Panc1 (cell line): ENCODE measurements at regions not wholly inside any gene's neighbourhood (a gene's known extent, or its start where the extent isn't known, plus 50 kb on each side); places are given as distances from the start of the nearest gene placed in this dataset.

Experiments
- ATAC-seq: fragments of 200-7000 bp; cut with Tn5 transposase; 2 replicates; pipeline ENCODE4 v1.9.1; 2020; ENCODE audit warnings: mild to moderate bottlenecking, moderate library complexity
- BruUV-seq: library from RNA; stranded (reverse); fragments of 400-500 nt; replicated peaks from 2 replicates; lab custom pipeline; 2021; lab: Mats Ljungman, UMichigan
- CTCF ChIA-PET: fragments of 300-600 bp; sonication (Branson Sonifier 250); formaldehyde crosslinking; loops from one replicate; lab custom pipeline; 2022; ENCODE audit warnings: antibody characterized with exemption; lab: Charles Lee
- POLR2A ChIA-PET: fragments of 300-600 bp; sonication (Branson Sonifier 250); formaldehyde crosslinking; loops from one replicate; lab custom pipeline; 2022; ENCODE audit warnings: antibody characterized with exemption; lab: Charles Lee
- DNase-seq: peaks from one replicate; pipeline ENCODE4 v3.0.0-alpha.2; 2010; ENCODE audit warnings: low read depth, low spot score
- H3K27ac ChIP-seq: 2 replicates; pipeline ENCODE4 v1.5.1; 2011; ENCODE audit warnings: mild to moderate bottlenecking, low read length, inconsistent platforms
- H3K27me3 ChIP-seq: fragments of 200-500 bp; sonication (Bioruptor generic); 2 replicates; pipeline ENCODE4 v1.6.0; 2014; ENCODE audit warnings: low read length, inconsistent platforms; ENCODE audit not compliant: control insufficient read depth, insufficient read depth
- H3K36me3 ChIP-seq: fragments of 200-500 bp; sonication (Bioruptor generic); 2 replicates; pipeline ENCODE4 v1.5.1; 2014; ENCODE audit warnings: inconsistent platforms, mild to moderate bottlenecking, low read length, moderate library complexity; ENCODE audit not compliant: control insufficient read depth, insufficient read depth
- H3K4me1 ChIP-seq: 2 replicates; pipeline ENCODE4 v1.5.1; 2011; ENCODE audit warnings: inconsistent platforms, mild to moderate bottlenecking, low read length, moderate library complexity; ENCODE audit not compliant: control insufficient read depth, insufficient read depth
- H3K4me3 ChIP-seq, 2 experiments: 2 replicates each; pipeline ENCODE4 v1.5.1; 2011 to 2012; ENCODE audit warnings: low read depth in 2 of 2, low read length in 2 of 2, mild to moderate bottlenecking in 2 of 2, inconsistent platforms in 1 of 2, moderate library complexity in 1 of 2
- H3K9me3 ChIP-seq: fragments of 200-500 bp; sonication (Bioruptor generic); 2 replicates; pipeline ENCODE4 v1.5.1; 2014; ENCODE audit warnings: low read depth, mild to moderate bottlenecking, inconsistent platforms, low read length, moderate library complexity; ENCODE audit not compliant: control insufficient read depth, insufficient read depth
- POLR2AphosphoS5 ChIP-seq: IDR thresholded peaks from 2 replicates; pipeline ENCODE4 v1.6.1; 2012; ENCODE audit warnings: mild to moderate bottlenecking, low read depth, low read length, moderate library complexity
- SIN3A ChIP-seq: IDR thresholded peaks from 2 replicates; pipeline ENCODE4 v1.6.1; 2012; ENCODE audit warnings: low read depth, mild to moderate bottlenecking, low read length, moderate library complexity, borderline replicate concordance; ENCODE audit not compliant: insufficient read depth
- TCF7L2 ChIP-seq: IDR thresholded peaks from 2 replicates; pipeline ENCODE4 v1.6.1; 2011; ENCODE audit warnings: mild to moderate bottlenecking, low read depth, low read length, inconsistent platforms
- in situ Hi-C: cut with HindIII; loops from 2 replicates; pipeline ENCODE4 v1.10.0; 2016; ENCODE audit warnings: low sequenced_read_pairs, low pct_unique_long_range_greater_than_20kb
- intact Hi-C: fragments of 100-400 bp; cut with micrococcal nuclease; formaldehyde crosslinking; loops from one replicate; pipeline ENCODE4 v1.10.0; 2022; ENCODE audit not compliant: unreplicated experiment
- TF ChIP-seq, protein P1 (sequence below): fragments of 450-650 bp; IDR thresholded peaks from 2 replicates; pipeline ENCODE4 v1.5.1; 2017; ENCODE audit warnings: mild to moderate bottlenecking
- TF ChIP-seq, protein P2 (sequence below), 2 experiments: IDR thresholded peaks; 2 replicates each; pipeline ENCODE4 v1.6.1; 2011 to 2012; ENCODE audit warnings: low read depth in 2 of 2, control low read depth in 1 of 2, low read length in 1 of 2, mild to moderate bottlenecking in 1 of 2, moderate library complexity in 1 of 2; ENCODE audit not compliant: insufficient read depth in 1 of 2

DNA sequence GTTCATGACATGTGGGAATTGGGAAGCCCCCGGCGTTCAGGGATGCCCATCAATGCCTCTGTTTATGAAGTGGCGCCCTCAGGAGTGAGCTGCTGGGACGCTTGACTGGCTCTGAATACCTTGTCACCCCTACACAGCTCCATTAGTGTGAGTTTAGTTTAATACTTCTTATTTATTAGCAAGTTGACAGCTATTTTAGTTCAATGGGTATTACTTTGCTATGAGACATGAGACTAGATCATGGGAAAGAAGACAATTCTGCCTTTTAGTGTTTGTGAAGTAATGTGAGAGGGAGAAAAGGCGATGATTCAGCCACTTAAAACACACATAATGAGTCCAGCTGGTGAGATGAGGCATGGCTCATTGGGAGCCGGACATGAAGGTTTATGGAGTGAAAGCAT is 678.5 kb downstream of the NR2F2 start:
- in situ Hi-C loops (no loop called here), intact Hi-C loops (no loop called here)
- Histone ChIP-seq H3K27me3 (no peaks in the 10 kb centered on the region), H3K9me3 (no peaks in the 10 kb centered on the region), H3K36me3 (no peaks in the 10 kb centered on the region), H3K4me1 (no peaks in the 10 kb centered on the region), H3K4me3 (no peak overlapping the region), H3K27ac (no peak overlapping the region)
- BruUV-seq: no TSS peak
- TF ChIP-seq POLR2AphosphoS5: no peak
- no peak for TF ChIP-seq TCF7L2
- no peak for TF ChIP-seq SIN3A
- TF ChIP-seq, protein P1, sequence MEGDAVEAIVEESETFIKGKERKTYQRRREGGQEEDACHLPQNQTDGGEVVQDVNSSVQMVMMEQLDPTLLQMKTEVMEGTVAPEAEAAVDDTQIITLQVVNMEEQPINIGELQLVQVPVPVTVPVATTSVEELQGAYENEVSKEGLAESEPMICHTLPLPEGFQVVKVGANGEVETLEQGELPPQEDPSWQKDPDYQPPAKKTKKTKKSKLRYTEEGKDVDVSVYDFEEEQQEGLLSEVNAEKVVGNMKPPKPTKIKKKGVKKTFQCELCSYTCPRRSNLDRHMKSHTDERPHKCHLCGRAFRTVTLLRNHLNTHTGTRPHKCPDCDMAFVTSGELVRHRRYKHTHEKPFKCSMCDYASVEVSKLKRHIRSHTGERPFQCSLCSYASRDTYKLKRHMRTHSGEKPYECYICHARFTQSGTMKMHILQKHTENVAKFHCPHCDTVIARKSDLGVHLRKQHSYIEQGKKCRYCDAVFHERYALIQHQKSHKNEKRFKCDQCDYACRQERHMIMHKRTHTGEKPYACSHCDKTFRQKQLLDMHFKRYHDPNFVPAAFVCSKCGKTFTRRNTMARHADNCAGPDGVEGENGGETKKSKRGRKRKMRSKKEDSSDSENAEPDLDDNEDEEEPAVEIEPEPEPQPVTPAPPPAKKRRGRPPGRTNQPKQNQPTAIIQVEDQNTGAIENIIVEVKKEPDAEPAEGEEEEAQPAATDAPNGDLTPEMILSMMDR: no peak
- TF ChIP-seq, protein P2, sequence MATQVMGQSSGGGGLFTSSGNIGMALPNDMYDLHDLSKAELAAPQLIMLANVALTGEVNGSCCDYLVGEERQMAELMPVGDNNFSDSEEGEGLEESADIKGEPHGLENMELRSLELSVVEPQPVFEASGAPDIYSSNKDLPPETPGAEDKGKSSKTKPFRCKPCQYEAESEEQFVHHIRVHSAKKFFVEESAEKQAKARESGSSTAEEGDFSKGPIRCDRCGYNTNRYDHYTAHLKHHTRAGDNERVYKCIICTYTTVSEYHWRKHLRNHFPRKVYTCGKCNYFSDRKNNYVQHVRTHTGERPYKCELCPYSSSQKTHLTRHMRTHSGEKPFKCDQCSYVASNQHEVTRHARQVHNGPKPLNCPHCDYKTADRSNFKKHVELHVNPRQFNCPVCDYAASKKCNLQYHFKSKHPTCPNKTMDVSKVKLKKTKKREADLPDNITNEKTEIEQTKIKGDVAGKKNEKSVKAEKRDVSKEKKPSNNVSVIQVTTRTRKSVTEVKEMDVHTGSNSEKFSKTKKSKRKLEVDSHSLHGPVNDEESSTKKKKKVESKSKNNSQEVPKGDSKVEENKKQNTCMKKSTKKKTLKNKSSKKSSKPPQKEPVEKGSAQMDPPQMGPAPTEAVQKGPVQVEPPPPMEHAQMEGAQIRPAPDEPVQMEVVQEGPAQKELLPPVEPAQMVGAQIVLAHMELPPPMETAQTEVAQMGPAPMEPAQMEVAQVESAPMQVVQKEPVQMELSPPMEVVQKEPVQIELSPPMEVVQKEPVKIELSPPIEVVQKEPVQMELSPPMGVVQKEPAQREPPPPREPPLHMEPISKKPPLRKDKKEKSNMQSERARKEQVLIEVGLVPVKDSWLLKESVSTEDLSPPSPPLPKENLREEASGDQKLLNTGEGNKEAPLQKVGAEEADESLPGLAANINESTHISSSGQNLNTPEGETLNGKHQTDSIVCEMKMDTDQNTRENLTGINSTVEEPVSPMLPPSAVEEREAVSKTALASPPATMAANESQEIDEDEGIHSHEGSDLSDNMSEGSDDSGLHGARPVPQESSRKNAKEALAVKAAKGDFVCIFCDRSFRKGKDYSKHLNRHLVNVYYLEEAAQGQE (IDR thresholded peaks at IDR 0.05; ENCODE audit: insufficient read depth in 1 of 2, low read depth in 2 of 2, low read length in 1 of 2): no peak
- ATAC-seq: no peak
- ChIA-PET POLR2A (no interaction called here), CTCF (no interaction called here)
- no peak for DNase-seq

DNA sequence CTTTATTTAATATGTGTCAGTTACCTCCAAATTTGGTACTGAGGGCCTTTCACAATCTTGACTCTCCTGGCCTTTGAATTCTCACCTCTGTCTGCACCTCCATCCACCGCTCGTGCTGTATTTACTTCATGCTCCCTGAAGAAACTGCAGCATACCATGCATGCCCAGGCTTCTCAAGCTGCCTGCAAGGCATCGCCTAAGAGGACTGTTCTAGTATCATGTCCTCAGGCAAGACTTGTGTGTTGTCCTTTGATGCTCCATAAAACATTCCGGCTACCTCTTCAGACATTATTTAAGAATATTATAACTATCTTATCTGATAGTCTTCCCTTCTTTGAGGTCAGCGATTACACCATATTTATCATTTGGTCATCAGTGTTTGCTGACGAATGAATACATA is 682.5 kb downstream of the NR2F2 start:
- no peak for ATAC-seq
- CTCF ChIA-PET: no interaction called here
- Histone ChIP-seq H3K27ac (no peak overlapping the region), H3K9me3 (no peaks in the 10 kb centered on the region), H3K4me1 (no peaks in the 10 kb centered on the region), H3K36me3 (no peaks in the 10 kb centered on the region), H3K27me3 (no peaks in the 10 kb centered on the region), H3K4me3 (no peak overlapping the region)
- no peak for DNase-seq
- in situ Hi-C loops: no loop called here
- BruUV-seq: no TSS peak
- POLR2A ChIA-PET: interaction anchor here (0.7 kb wide), 1 partner anchor 25 kb away, joined by 4 read pairs; no protein-coding TSS in a partner anchor
- TF ChIP-seq SIN3A (no peak), TCF7L2 (no peak), POLR2AphosphoS5 (no peak)
- TF ChIP-seq, protein P2 (IDR thresholded peaks at IDR 0.05; ENCODE audit: insufficient read depth in 1 of 2, low read depth in 2 of 2, low read length in 1 of 2): no peak
- TF ChIP-seq, protein P1: no peak
- intact Hi-C loops: no loop called here
